ENCODE measurements at regions not wholly inside any gene's neighbourhood (a gene's known extent, or its start where the extent isn't known, plus 50 kb on each side); places are given as distances from the start of the nearest gene placed in this dataset.

- Histone ChIP-seq H2BK120ac (ENCODE audit: low read depth, low read length) (no peak overlapping the region), H3K14ac (ENCODE audit: low read length) (no peak overlapping the region), H3K4me3 (ENCODE audit: low read length in 2 of 2) (no peak overlapping the region), H3K9me3 (replicated peaks in 1 of 2; ENCODE audit: control insufficient read depth in 2 of 2, insufficient read depth in 1 of 2, low read depth in 1 of 2, low read length in 2 of 2) (no peaks in the 10 kb centered on the region), H2AFZ (ENCODE audit: low read length) (no peak overlapping the region), H3K4ac (ENCODE audit: low read length) (no peak overlapping the region), H2BK5ac (ENCODE audit: low read length) (no peak overlapping the region), H3K36me3 (replicated peaks in 1 of 2; ENCODE audit: control insufficient read depth in 2 of 2, insufficient read depth in 2 of 2, low read length in 2 of 2) (no peaks in the 10 kb centered on the region), H2BK15ac (ENCODE audit: low read length) (no peak overlapping the region), H3K79me1 (ENCODE audit: low read depth, low read length) (no peaks in the 10 kb centered on the region), H4K8ac (ENCODE audit: low read depth, low read length) (no peak overlapping the region), H3K27me3 (ENCODE audit: control insufficient read depth in 3 of 3, insufficient read depth in 3 of 3, low read depth in 1 of 3, low read length in 3 of 3) (no peaks in the 10 kb centered on the region), H3K27ac (replicated peaks; ENCODE audit: low read length) (no peak overlapping the region), H3K18ac (ENCODE audit: low read length) (no peak overlapping the region), H3K4me1 (ENCODE audit: control insufficient read depth in 2 of 2, insufficient read depth in 1 of 2, low read depth in 1 of 2, low read length in 2 of 2) (peaks cover 0 to 7% of the 10 kb centered on the region in 2 donors), H3K9ac (ENCODE audit: low read depth, low read length, poor library complexity) (no peak overlapping the region), H4K91ac (ENCODE audit: low read depth, low read length, poor library complexity) (no peak overlapping the region), H2AK5ac (ENCODE audit: low read depth, low read length) (no peak overlapping the region), H2BK12ac (ENCODE audit: low read length) (no peak overlapping the region), H3K4me2 (ENCODE audit: insufficient read depth, low read length, poor library complexity, severe bottlenecking) (no peak overlapping the region), H3K23ac (ENCODE audit: low read depth, low read length, poor library complexity) (no peak overlapping the region)
- DNase-seq (ENCODE audit: low spot score), result no peak
- WGBS, 2 donors (ENCODE audit: extremely low coverage in 2 of 2, insufficient read length in 2 of 2, insufficient replicate concordance in 1 of 2), result no CpG with 5 or more reads among the region's 1 CpG
Measured at GRCh38 chr4:115740806-115741205, 627.4 kb upstream of the NDST4 start.

GRCh38 chr4:115729739-115730266 lies 616.4 kb upstream of the NDST4 start:
- WGBS, 2 donors (ENCODE audit: extremely low coverage in 2 of 2, insufficient read length in 2 of 2, insufficient replicate concordance in 1 of 2), result 100% methylated on average over 1 of the region's 5 CpGs; no CpG with 5 or more reads in 1 of the 2 donors
- H3K27me3 ChIP-seq (ENCODE audit: control insufficient read depth in 3 of 3, insufficient read depth in 3 of 3, low read depth in 1 of 3, low read length in 3 of 3), result no peaks in the 10 kb centered on the region
- no peaks in the 10 kb centered on the region for H3K9me3 ChIP-seq (replicated peaks in 1 of 2; ENCODE audit: control insufficient read depth in 2 of 2, insufficient read depth in 1 of 2, low read depth in 1 of 2, low read length in 2 of 2)
- H3K23ac ChIP-seq (ENCODE audit: low read depth, low read length, poor library complexity), result no peak overlapping the region
- H3K79me1 ChIP-seq (ENCODE audit: low read depth, low read length), result no peaks in the 10 kb centered on the region
- no peak overlapping the region for H2AK5ac ChIP-seq (ENCODE audit: low read depth, low read length)
- no peak overlapping the region for H2BK120ac ChIP-seq (ENCODE audit: low read depth, low read length)
- H3K4me3 ChIP-seq (ENCODE audit: low read length in 2 of 2), result no peak overlapping the region
- no peak overlapping the region for H2BK5ac ChIP-seq (ENCODE audit: low read length)
- no peak overlapping the region for H3K4ac ChIP-seq (ENCODE audit: low read length)
- H3K4me1 ChIP-seq (ENCODE audit: control insufficient read depth in 2 of 2, insufficient read depth in 1 of 2, low read depth in 1 of 2, low read length in 2 of 2), result no peaks in the 10 kb centered on the region
- H3K18ac ChIP-seq (ENCODE audit: low read length), result no peak overlapping the region
- H4K8ac ChIP-seq (ENCODE audit: low read depth, low read length), result no peak overlapping the region
- H2BK15ac ChIP-seq (ENCODE audit: low read length), result no peak overlapping the region
- H2BK12ac ChIP-seq (ENCODE audit: low read length), result no peak overlapping the region
- DNase-seq (ENCODE audit: low spot score), result no peak
- no peaks in the 10 kb centered on the region for H3K36me3 ChIP-seq (replicated peaks in 1 of 2; ENCODE audit: control insufficient read depth in 2 of 2, insufficient read depth in 2 of 2, low read length in 2 of 2)
- no peak overlapping the region for H3K9ac ChIP-seq (ENCODE audit: low read depth, low read length, poor library complexity)
- H3K4me2 ChIP-seq (ENCODE audit: insufficient read depth, low read length, poor library complexity, severe bottlenecking), result no peak overlapping the region
- H3K27ac ChIP-seq (replicated peaks; ENCODE audit: low read length), result no peak overlapping the region
- no peak overlapping the region for H4K91ac ChIP-seq (ENCODE audit: low read depth, low read length, poor library complexity)
- no peak overlapping the region for H2AFZ ChIP-seq (ENCODE audit: low read length)
- no peak overlapping the region for H3K14ac ChIP-seq (ENCODE audit: low read length)

- H2AK5ac ChIP-seq (ENCODE audit: low read depth, low read length), result no peak overlapping the region
- no peak overlapping the region for H3K14ac ChIP-seq (ENCODE audit: low read length)
Measured at GRCh38 chr4:115723621-115724020, 610.2 kb upstream of the NDST4 start.

GRCh38 chr4:115720611-115721010 lies 607.2 kb upstream of the NDST4 start:
- Histone ChIP-seq H3K18ac (ENCODE audit: low read length) (no peak overlapping the region), H3K4me2 (ENCODE audit: insufficient read depth, low read length, poor library complexity, severe bottlenecking) (no peak overlapping the region), H3K14ac (ENCODE audit: low read length) (no peak overlapping the region), H2AK5ac (ENCODE audit: low read depth, low read length) (no peak overlapping the region), H3K27me3 (ENCODE audit: control insufficient read depth in 3 of 3, insufficient read depth in 3 of 3, low read depth in 1 of 3, low read length in 3 of 3) (no peaks in the 10 kb centered on the region), H3K79me1 (ENCODE audit: low read depth, low read length) (no peaks in the 10 kb centered on the region), H3K23ac (ENCODE audit: low read depth, low read length, poor library complexity) (no peak overlapping the region), H2BK15ac (ENCODE audit: low read length) (no peak overlapping the region), H3K4me3 (ENCODE audit: low read length in 2 of 2) (no peak overlapping the region), H3K36me3 (replicated peaks in 1 of 2; ENCODE audit: control insufficient read depth in 2 of 2, insufficient read depth in 2 of 2, low read length in 2 of 2) (no peaks in the 10 kb centered on the region), H3K9ac (ENCODE audit: low read depth, low read length, poor library complexity) (no peak overlapping the region), H4K91ac (ENCODE audit: low read depth, low read length, poor library complexity) (no peak overlapping the region), H3K9me3 (replicated peaks in 1 of 2; ENCODE audit: control insufficient read depth in 2 of 2, insufficient read depth in 1 of 2, low read depth in 1 of 2, low read length in 2 of 2) (no peaks in the 10 kb centered on the region), H2BK120ac (ENCODE audit: low read depth, low read length) (no peak overlapping the region), H2BK5ac (ENCODE audit: low read length) (no peak overlapping the region), H2AFZ (ENCODE audit: low read length) (no peak overlapping the region), H4K8ac (ENCODE audit: low read depth, low read length) (no peak overlapping the region), H2BK12ac (ENCODE audit: low read length) (no peak overlapping the region), H3K4me1 (ENCODE audit: control insufficient read depth in 2 of 2, insufficient read depth in 1 of 2, low read depth in 1 of 2, low read length in 2 of 2) (peaks cover 0 to 7% of the 10 kb centered on the region in 2 donors), H3K4ac (ENCODE audit: low read length) (no peak overlapping the region), H3K27ac (replicated peaks; ENCODE audit: low read length) (no peak overlapping the region)
- DNase-seq (ENCODE audit: low spot score), result no peak
- WGBS, 2 donors (ENCODE audit: extremely low coverage in 2 of 2, insufficient read length in 2 of 2, insufficient replicate concordance in 1 of 2), result no CpG with 5 or more reads among the region's 1 CpG

More at GRCh38 chr4:115723621-115724020, 610.2 kb upstream of the NDST4 start:
- Histone ChIP-seq H2BK15ac (ENCODE audit: low read length) (no peak overlapping the region), H3K79me1 (ENCODE audit: low read depth, low read length) (no peaks in the 10 kb centered on the region), H3K9me3 (replicated peaks in 1 of 2; ENCODE audit: control insufficient read depth in 2 of 2, insufficient read depth in 1 of 2, low read depth in 1 of 2, low read length in 2 of 2) (no peaks in the 10 kb centered on the region), H3K4me1 (ENCODE audit: control insufficient read depth in 2 of 2, insufficient read depth in 1 of 2, low read depth in 1 of 2, low read length in 2 of 2) (peaks cover 0 to 7% of the 10 kb centered on the region in 2 donors), H4K91ac (ENCODE audit: low read depth, low read length, poor library complexity) (no peak overlapping the region), H3K18ac (ENCODE audit: low read length) (no peak overlapping the region), H3K27ac (replicated peaks; ENCODE audit: low read length) (no peak overlapping the region), H4K8ac (ENCODE audit: low read depth, low read length) (no peak overlapping the region), H3K27me3 (ENCODE audit: control insufficient read depth in 3 of 3, insufficient read depth in 3 of 3, low read depth in 1 of 3, low read length in 3 of 3) (no peaks in the 10 kb centered on the region), H3K23ac (ENCODE audit: low read depth, low read length, poor library complexity) (no peak overlapping the region), H2BK120ac (ENCODE audit: low read depth, low read length) (no peak overlapping the region), H3K36me3 (replicated peaks in 1 of 2; ENCODE audit: control insufficient read depth in 2 of 2, insufficient read depth in 2 of 2, low read length in 2 of 2) (no peaks in the 10 kb centered on the region), H3K4me2 (ENCODE audit: insufficient read depth, low read length, poor library complexity, severe bottlenecking) (no peak overlapping the region), H3K9ac (ENCODE audit: low read depth, low read length, poor library complexity) (no peak overlapping the region), H2BK5ac (ENCODE audit: low read length) (no peak overlapping the region), H3K4ac (ENCODE audit: low read length) (no peak overlapping the region), H2BK12ac (ENCODE audit: low read length) (no peak overlapping the region), H3K4me3 (ENCODE audit: low read length in 2 of 2) (no peak overlapping the region), H2AFZ (ENCODE audit: low read length) (no peak overlapping the region)
- WGBS, 2 donors (ENCODE audit: extremely low coverage in 2 of 2, insufficient read length in 2 of 2, insufficient replicate concordance in 1 of 2), result no CpG with 5 or more reads among the region's 3 CpGs
- no peak for DNase-seq (ENCODE audit: low spot score)

All from neuronal stem cell (in vitro differentiated cells).